SU-DHL-6 (cell line): ENCODE measurements at regions not wholly inside any gene's neighbourhood (a gene's known extent, or its start where the extent isn't known, plus 50 kb on each side); places are given as distances from the start of the nearest gene placed in this dataset.

Source experiments
- CTCF ChIP-seq: fragments of 200-600 bp; sonication (generic); IDR thresholded peaks from one replicate; pipeline ENCODE4 v1.5.1; 2017; ENCODE audit warnings: antibody characterized with exemption, mild to moderate bottlenecking, low read length, moderate library complexity; ENCODE audit not compliant: insufficient read depth, poor library complexity, severe bottlenecking
- EZH2phosphoT487 ChIP-seq: fragments of 200-600 bp; sonication (generic), shearing (Covaris generic); conservative IDR thresholded peaks from 2 replicates; pipeline ENCODE4 v1.6.1; 2018; ENCODE audit warnings: mild to moderate bottlenecking, antibody characterized with exemption, low read length, moderate library complexity, mixed read lengths

- TF ChIP-seq CTCF (no peak), EZH2phosphoT487 (no peak)
Observed at GRCh38 chr4:32697281-32697814, 1977.2 kb downstream of the PCDH7 start.
